Upper lobe of left lung (tissue), 6 donors: ENCODE measurements at regions not wholly inside any gene's neighbourhood (a gene's known extent, or its start where the extent isn't known, plus 50 kb on each side); places are given as distances from the start of the nearest gene placed in this dataset.

Experiments used
- ATAC-seq, 2 donors: fragments of 200-7000 bp; cut with Tn5 transposase; one replicate each; pipeline ENCODE4 v1.9.1; 2022; ENCODE audit warnings: mild to moderate bottlenecking in 2 of 2, moderate library complexity in 2 of 2; ENCODE audit not compliant: low FRiP score in 2 of 2
- DNase-seq, 2 donors: peaks; one replicate each; pipeline ENCODE4 v3.0.0-alpha.2; 2019 to 2020
- H3K27ac ChIP-seq, 4 donors: fragments of 200-600 bp; sonication (generic); one replicate each; pipeline ENCODE4 v1.5.1; 2016 to 2019
- H3K27me3 ChIP-seq, 4 donors: fragments of 200-600 bp; sonication (generic); one replicate each; pipeline ENCODE4 v1.5.1; 2017 to 2019
- H3K36me3 ChIP-seq, 4 donors: fragments of 200-600 bp; sonication (generic); one replicate each; pipeline ENCODE4 v1.5.1; 2016 to 2019
- H3K4me1 ChIP-seq, 4 donors: fragments of 200-600 bp; sonication (generic); one replicate each; pipeline ENCODE4 v1.5.1; 2018 to 2019
- H3K4me3 ChIP-seq, 4 donors: fragments of 200-600 bp; sonication (generic); one replicate each; pipeline ENCODE4 v1.5.1; 2017 to 2019; ENCODE audit warnings: mild to moderate bottlenecking in 2 of 4, moderate library complexity in 1 of 4
- H3K9me3 ChIP-seq, 4 donors: fragments of 200-600 bp; sonication (generic); one replicate each; pipeline ENCODE4 v1.5.1; 2018 to 2019
- CTCF ChIP-seq, 6 experiments: fragments of 450-650 bp in 4 of 6; fragments of 200-600 bp in 2 of 6; sonication (generic) in 2 of 6; IDR thresholded peaks; one replicate each; pipeline ENCODE4 v1.5.1; 2016 to 2019; ENCODE audit warnings: antibody characterized with exemption in 6 of 6
- EP300 ChIP-seq, 4 donors: sonication (generic); formaldehyde crosslinking; IDR thresholded peaks; one replicate each; pipeline ENCODE4 v1.5.1; 2017; ENCODE audit warnings: antibody characterized with exemption in 4 of 4, control low read depth in 2 of 4
- POLR2A ChIP-seq, 4 donors: fragments of 450-650 bp; IDR thresholded peaks; one replicate each; pipeline ENCODE4 v1.5.1; 2016 to 2017; ENCODE audit warnings: antibody characterized with exemption in 4 of 4, mild to moderate bottlenecking in 2 of 4
- POLR2AphosphoS5 ChIP-seq, 2 donors: sonication (generic); formaldehyde crosslinking; IDR thresholded peaks; one replicate each; pipeline ENCODE4 v1.5.1; 2017; ENCODE audit warnings: antibody characterized with exemption in 2 of 2
- WGBS, 2 donors: methylation state at CpG; one replicate each; pipeline ENCODE4 v1.1.5; 2017 to 2018; 5-methylcytosine and 5-hydroxymethylcytosine counted together
- donor health status: DM: no; HTN: no; CAD: no; lungs with moderate emphysema.
- donor health status: DM: no; HTN: yes; CAD: no; lungs with severe emphysema.

GRCh38 chr20:56693217-56693616 is 64.1 kb downstream of the TFAP2C start:
- ATAC-seq (no peak), DNase-seq (no peak)
- H3K27me3 ChIP-seq, result no peaks in the 10 kb centered on the region
- no peaks in the 10 kb centered on the region for H3K9me3 ChIP-seq
- 92 to 98% methylated on average over 5 of the region's 5 CpGs for WGBS, 2 donors
- TF ChIP-seq POLR2A (IDR thresholded peaks at IDR 0.05) (no peak), EP300 (IDR thresholded peaks at IDR 0.05) (no peak), POLR2AphosphoS5 (IDR thresholded peaks at IDR 0.05) (no peak), CTCF (IDR thresholded peaks at IDR 0.05) (no peak)
- H3K4me1 ChIP-seq, result no peaks in the 10 kb centered on the region
- no peak overlapping the region for H3K27ac ChIP-seq
- H3K4me3 ChIP-seq, result no peak overlapping the region
- no peaks in the 10 kb centered on the region for H3K36me3 ChIP-seq

GRCh38 chr20:56697476-56697875 is 68.4 kb downstream of the TFAP2C start:
- H3K4me3 ChIP-seq, result no peak overlapping the region
- no peak for ATAC-seq
- no peak overlapping the region for H3K27ac ChIP-seq
- H3K36me3 ChIP-seq, result no peaks in the 10 kb centered on the region
- no peaks in the 10 kb centered on the region for H3K4me1 ChIP-seq
- 81 to 85% methylated on average over 8 to 11 of the region's 11 CpGs for WGBS, 2 donors
- H3K9me3 ChIP-seq, result no peaks in the 10 kb centered on the region
- no peak for TF ChIP-seq CTCF (IDR thresholded peaks at IDR 0.05)
- TF ChIP-seq EP300 (IDR thresholded peaks at IDR 0.05), result no peak
- no peak for TF ChIP-seq POLR2AphosphoS5 (IDR thresholded peaks at IDR 0.05)
- TF ChIP-seq POLR2A (IDR thresholded peaks at IDR 0.05), result no peak
- no peak for DNase-seq
- H3K27me3 ChIP-seq, result no peaks in the 10 kb centered on the region

GRCh38 chr20:56698297-56698696 is 69.2 kb downstream of the TFAP2C start:
- Histone ChIP-seq H3K4me3 (no peak overlapping the region), H3K36me3 (no peaks in the 10 kb centered on the region), H3K4me1 (no peaks in the 10 kb centered on the region), H3K27me3 (no peaks in the 10 kb centered on the region), H3K27ac (no peak overlapping the region), H3K9me3 (no peaks in the 10 kb centered on the region)
- WGBS, 2 donors, result 77 to 85% methylated on average over 3 of the region's 3 CpGs
- DNase-seq (no peak), ATAC-seq (no peak)
- TF ChIP-seq EP300 (IDR thresholded peaks at IDR 0.05) (no peak), POLR2AphosphoS5 (IDR thresholded peaks at IDR 0.05) (no peak), POLR2A (IDR thresholded peaks at IDR 0.05) (no peak), CTCF (IDR thresholded peaks at IDR 0.05) (no peak)

- H3K27ac ChIP-seq, result no peak overlapping the region
- ATAC-seq, result no peak
- H3K4me1 ChIP-seq, result no peaks in the 10 kb centered on the region
- no peak for DNase-seq
- no peak overlapping the region for H3K4me3 ChIP-seq
- H3K36me3 ChIP-seq, result no peaks in the 10 kb centered on the region
- WGBS, 2 donors, result 41 to 49% methylated on average over 4 to 7 of the region's 7 CpGs
- H3K27me3 ChIP-seq, result no peaks in the 10 kb centered on the region
- TF ChIP-seq CTCF (IDR thresholded peaks at IDR 0.05) (no peak), POLR2A (IDR thresholded peaks at IDR 0.05) (no peak), POLR2AphosphoS5 (IDR thresholded peaks at IDR 0.05) (no peak), EP300 (IDR thresholded peaks at IDR 0.05) (no peak)
- H3K9me3 ChIP-seq, result no peaks in the 10 kb centered on the region
Measured at GRCh38 chr20:56698749-56699148, 69.6 kb downstream of the TFAP2C start.

GRCh38 chr20:56702931-56703840 is 74.1 kb downstream of the TFAP2C start:
- TF ChIP-seq EP300 (IDR thresholded peaks at IDR 0.05) (no peak), POLR2AphosphoS5 (IDR thresholded peaks at IDR 0.05) (no peak)
- no peak overlapping the region for H3K4me3 ChIP-seq

More at GRCh38 chr20:56702931-56703840, 74.1 kb downstream of the TFAP2C start:
- H3K27ac ChIP-seq, result no peak overlapping the region
- ATAC-seq, result no peak
- WGBS, 2 donors, result 79 to 83% methylated on average over 18 to 21 of the region's 21 CpGs
- no peaks in the 10 kb centered on the region for H3K27me3 ChIP-seq
- H3K36me3 ChIP-seq, result no peaks in the 10 kb centered on the region
- no peaks in the 10 kb centered on the region for H3K4me1 ChIP-seq
- H3K9me3 ChIP-seq, result no peaks in the 10 kb centered on the region
- no peak for DNase-seq
